ENCODE measurements at regions not wholly inside any gene's neighbourhood (a gene's known extent, or its start where the extent isn't known, plus 50 kb on each side); places are given as distances from the start of the nearest gene placed in this dataset.

DNA sequence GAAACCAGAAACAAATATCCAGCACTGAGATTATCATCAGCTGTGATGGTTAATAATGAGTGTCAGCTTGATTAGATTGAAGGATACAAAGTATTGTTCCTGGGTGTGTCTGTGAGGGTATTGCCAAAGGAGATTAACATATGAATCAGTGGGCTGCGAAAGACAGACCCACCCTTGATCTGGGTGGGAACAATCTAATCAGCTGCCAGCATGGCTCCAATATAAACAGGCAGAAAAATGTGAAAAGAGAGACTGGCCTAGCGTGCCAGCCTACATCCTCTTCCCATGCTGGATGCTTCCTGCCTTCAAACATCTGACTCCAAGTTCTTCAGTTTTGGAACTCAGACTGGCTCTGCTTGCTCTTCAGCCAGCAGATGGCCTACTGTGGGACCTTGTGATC, 869.5 kb downstream of the SI start:
- no peak overlapping the region for H3K4me3 ChIP-seq (ENCODE audit: low read length)
- DNase-seq (ENCODE audit: low read depth), result no peak
- no peak for TF ChIP-seq CTCF (conservative IDR thresholded peaks at IDR 0.05; ENCODE audit: low read length)

DNA sequence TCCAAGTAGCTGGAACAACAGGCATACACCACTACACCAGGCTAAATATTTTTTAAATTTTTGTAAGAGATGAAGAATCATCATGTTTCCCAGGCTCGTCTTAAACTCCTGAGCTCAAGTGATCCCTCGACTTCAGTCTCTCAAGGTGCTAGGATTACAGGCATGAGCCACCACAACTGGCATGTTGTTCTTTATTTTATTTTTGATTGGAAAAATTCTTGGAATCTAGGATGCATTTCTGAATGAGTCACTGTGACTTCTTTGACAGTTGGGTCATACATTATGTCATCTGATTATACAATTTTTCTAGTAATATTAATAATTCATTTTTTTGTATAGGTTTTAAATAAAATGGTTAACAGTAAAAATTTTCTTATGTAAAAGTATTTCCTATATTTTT, 870.2 kb downstream of the SI start:
- no peak overlapping the region for H3K4me3 ChIP-seq (ENCODE audit: low read length)
- no peak for DNase-seq (ENCODE audit: low read depth)
- no peak for TF ChIP-seq CTCF (conservative IDR thresholded peaks at IDR 0.05; ENCODE audit: low read length)

GRCh38 chr3:164200053-164200823, 878.1 kb downstream of the SI start:
- H3K4me3 ChIP-seq (ENCODE audit: low read length), result no peak overlapping the region
- DNase-seq (ENCODE audit: low read depth), result no peak
- no peak for TF ChIP-seq CTCF (conservative IDR thresholded peaks at IDR 0.05; ENCODE audit: low read length)

DNA sequence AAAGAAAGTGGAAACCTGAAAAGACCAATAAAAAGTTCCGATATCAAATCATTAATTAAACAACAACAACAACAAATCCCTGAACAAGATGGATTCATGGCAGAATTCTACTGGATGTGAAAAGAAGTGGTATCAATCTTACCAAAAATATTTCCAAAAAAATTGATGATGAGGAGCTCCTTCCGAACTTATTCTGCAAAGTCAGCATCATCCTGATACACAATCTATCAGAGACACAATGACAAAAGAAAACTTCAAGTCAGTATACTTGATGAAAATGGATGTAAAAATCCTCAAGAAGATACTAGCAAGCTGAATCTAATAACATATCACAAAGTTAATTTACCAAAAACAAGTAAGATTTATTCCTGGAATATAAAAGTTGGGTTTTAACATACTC, 881.8 kb downstream of the SI start:
- no peak overlapping the region for H3K4me3 ChIP-seq (ENCODE audit: low read length)
- no peak for TF ChIP-seq CTCF (conservative IDR thresholded peaks at IDR 0.05; ENCODE audit: low read length)
- DNase-seq (ENCODE audit: low read depth), result no peak

DNA sequence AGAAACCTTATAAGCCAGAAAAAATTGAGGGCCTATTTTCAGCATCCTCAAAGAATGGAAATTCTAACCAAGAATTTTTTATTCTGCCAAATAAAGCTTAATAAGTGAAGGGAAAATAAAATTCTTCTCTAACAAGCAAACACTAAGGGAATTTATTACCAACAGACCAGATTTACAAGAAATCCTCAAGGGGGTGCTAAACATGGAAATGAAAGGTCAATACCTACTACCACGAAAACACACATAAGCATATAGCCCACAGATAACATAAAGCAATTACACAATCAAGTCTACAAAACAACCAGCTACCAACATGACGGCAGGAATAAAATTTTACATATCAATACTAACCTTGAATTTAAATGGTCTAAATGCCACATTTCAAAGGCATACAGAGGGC, 883.5 kb downstream of the SI start:
- no peak for TF ChIP-seq CTCF (conservative IDR thresholded peaks at IDR 0.05; ENCODE audit: low read length)
- no peak overlapping the region for H3K4me3 ChIP-seq (ENCODE audit: low read length)
- no peak for DNase-seq (ENCODE audit: low read depth)

GRCh38 chr3:164192974-164193373, 885.3 kb downstream of the SI start:
- no peak for DNase-seq (ENCODE audit: low read depth)

More at GRCh38 chr3:164192974-164193373, 885.3 kb downstream of the SI start:
- no peak for TF ChIP-seq CTCF (conservative IDR thresholded peaks at IDR 0.05; ENCODE audit: low read length)
- H3K4me3 ChIP-seq (ENCODE audit: low read length), result no peak overlapping the region
